AG09319 (cell line): ENCODE measurements at regions not wholly inside any gene's neighbourhood (a gene's known extent, or its start where the extent isn't known, plus 50 kb on each side); places are given as distances from the start of the nearest gene placed in this dataset.
"Not testable (repeated sequence)": the region's sequence is repeated elsewhere in the genome, so short reads cannot be mapped to it uniquely, and the experiment has no call there.

Source experiments
- DNase-seq: peaks from one replicate; pipeline ENCODE4 v3.0.0-alpha.2; 2010; ENCODE audit warnings: low read depth; ENCODE audit errors: extremely low read depth
- CTCF ChIP-seq: IDR thresholded peaks from 2 replicates; pipeline ENCODE4 v1.5.1; 2011; ENCODE audit warnings: low read depth, mild to moderate bottlenecking, inconsistent platforms, low read length, moderate library complexity

DNA sequence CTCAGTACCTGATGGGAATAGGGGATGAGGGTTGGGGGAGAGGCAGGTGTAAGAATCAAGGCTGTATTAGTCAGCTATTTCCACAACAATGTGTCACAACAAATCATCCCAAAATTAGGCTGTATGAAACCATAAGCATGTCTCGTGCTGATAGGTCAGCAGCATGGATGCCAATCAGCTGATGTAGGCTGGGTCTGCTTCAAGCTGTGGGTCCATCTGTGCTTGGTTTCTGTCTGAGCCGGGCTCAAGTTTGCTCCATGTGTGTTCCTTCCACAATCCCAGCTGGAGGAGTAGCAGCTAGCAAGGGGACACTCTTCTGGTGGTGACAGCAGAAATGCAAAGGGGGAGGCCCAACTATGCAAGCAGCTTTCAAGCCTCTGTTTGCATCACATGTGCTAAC is 97.9 kb upstream of the ZNF746 start:
- DNase-seq = no peak
- TF ChIP-seq CTCF = no peak

DNA sequence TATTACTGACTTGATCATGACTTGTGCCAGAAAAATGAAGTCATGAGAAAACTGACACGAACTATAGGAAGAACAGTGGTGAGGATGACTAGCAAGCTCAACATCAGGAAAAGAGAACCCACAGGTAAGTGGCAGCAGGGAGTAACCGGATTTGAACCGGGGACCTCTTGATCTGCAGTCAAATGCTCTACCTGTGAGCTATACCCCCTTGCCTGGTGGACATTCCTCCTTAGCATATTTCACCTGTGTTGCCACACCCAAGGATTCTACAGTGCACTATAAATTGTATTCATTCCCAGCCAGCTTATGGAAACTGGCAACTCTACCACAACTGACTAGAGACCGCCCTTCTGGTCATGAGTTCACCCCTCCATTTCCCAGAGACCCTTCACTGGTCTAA is 97.5 kb upstream of the ZNF746 start:
- no peak for DNase-seq

GRCh38 chr7:149588930-149589329 is 91.3 kb upstream of the ZNF746 start:
- no peak for TF ChIP-seq CTCF
- DNase-seq = no peak

More for the DNA sequence above, 97.5 kb upstream of the ZNF746 start:
- no peak for TF ChIP-seq CTCF

GRCh38 chr7:149586646-149587645 is 89.3 kb upstream of the ZNF746 start:
- TF ChIP-seq CTCF = no peak

DNA sequence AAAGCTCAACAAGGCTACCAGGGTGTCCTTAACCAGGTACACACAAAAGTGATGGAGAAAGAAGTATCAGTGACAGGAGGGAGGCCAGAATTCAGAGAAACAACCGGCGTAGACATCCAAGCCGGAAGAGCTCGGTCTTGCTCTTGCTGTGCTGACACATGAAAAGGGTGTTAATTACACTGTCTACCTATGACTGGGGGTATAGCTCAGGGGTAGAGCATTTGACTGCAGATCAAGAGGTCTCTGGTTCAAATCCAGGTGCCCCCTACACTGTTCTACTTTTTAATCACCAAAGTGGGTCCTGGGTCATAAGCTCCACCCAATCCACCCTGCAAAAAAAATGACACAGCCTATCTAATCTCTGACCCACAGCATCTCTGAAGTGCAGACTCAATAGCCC is 86.9 kb upstream of the ZNF746 start:
- TF ChIP-seq CTCF = no peak
- DNase-seq = no peak

More at GRCh38 chr7:149586646-149587645, 89.3 kb upstream of the ZNF746 start:
- DNase-seq = no peak

DNA sequence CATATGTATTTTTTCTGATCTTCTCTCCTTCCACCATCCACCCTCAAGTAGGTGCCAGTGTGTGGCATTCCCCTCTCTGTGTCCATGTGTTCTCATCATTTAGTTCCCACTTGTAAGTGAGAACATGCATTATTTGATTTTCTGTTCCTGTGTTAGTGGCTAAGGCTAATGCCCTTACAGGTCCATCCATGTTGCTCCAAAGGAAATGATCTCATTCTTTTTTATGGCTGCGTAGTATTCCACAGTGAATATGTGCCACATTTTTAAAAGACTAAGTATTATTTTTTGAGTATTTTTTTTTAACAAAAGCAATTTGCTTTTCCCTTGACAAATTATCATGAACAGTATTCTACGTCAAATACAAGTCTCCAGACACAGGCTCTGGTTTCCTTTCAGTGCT is 86.4 kb upstream of the ZNF746 start:
- TF ChIP-seq CTCF = no peak
- DNase-seq = no peak

DNA sequence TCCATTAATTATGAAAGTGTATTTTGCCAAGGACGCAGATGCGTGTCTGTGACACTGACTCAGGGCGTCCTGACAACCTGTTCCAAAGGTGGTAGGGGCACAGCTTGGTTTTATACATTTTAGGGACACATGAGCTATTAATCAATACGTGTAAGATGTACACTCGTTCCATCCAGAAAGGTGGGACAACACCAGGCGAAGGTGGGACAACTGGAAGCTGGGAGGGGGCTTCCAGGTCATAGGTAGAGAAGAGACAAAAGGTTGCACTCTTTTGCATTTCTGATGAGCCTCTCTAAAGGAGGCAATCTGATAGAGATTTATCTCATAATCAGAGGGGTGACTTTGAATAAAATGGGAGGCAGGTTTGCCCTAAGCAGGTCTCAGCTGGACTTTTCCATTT is 82.7 kb upstream of the ZNF746 start:
- no peak for DNase-seq

GRCh38 chr7:149579365-149579764 is 81.8 kb upstream of the ZNF746 start:
- DNase-seq = not testable (repeated sequence)

More for the DNA sequence above, 82.7 kb upstream of the ZNF746 start:
- no peak for TF ChIP-seq CTCF

DNA sequence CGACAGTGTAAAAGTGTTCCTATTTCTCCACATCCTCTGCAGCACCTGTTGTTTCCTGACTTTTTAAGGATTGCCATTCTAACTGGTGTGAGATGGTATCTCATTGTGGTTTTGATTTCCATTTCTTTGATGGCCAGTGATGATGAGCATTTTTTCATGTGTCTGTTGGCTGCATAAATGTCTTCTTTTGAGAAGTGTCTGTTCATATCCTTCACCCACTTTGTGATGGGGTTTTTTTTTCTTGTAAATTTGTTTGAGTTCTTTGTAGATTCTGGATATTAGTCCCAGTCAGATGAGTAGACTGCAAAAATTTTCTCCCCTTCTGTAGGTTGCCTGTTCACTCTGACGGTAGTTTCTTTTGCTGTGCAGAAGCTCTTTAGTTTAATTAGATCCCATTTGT is 76.8 kb upstream of the ZNF746 start:
- not testable (repeated sequence) for DNase-seq
